Stimulated activated CD4-positive, alpha-beta T cell treated with anti-CD3 and anti-CD28 coated beads, Interleukin-2, amount 100 ng/mL, for 48 hours (primary cell): ENCODE measurements at regions not wholly inside any gene's neighbourhood (a gene's known extent, or its start where the extent isn't known, plus 50 kb on each side); places are given as distances from the start of the nearest gene placed in this dataset.

ENCODE experiments used
- DNase-seq, 2 donors: peaks; one replicate each; pipeline ENCODE4 v3.0.0-alpha.2; 2020

GRCh38 chr2:146532509-146533147 lies 1312.2 kb upstream of the ACVR2A start:
- DNase-seq: no peak

- DNase-seq: no peak
Measured at GRCh38 chr2:146532009-146532408, 1312.8 kb upstream of the ACVR2A start.

- no peak for DNase-seq
Measured at GRCh38 chr2:146530886-146531285, 1313.9 kb upstream of the ACVR2A start.

- DNase-seq: no peak
Measured at GRCh38 chr2:146527166-146527565, 1317.7 kb upstream of the ACVR2A start.

- DNase-seq: no peak
Measured at GRCh38 chr2:146523196-146523595, 1321.6 kb upstream of the ACVR2A start.

- DNase-seq: no peak
Measured at GRCh38 chr2:146506851-146507250, 1338.0 kb upstream of the ACVR2A start.

- DNase-seq: no peak
Measured at GRCh38 chr2:146503366-146503765, 1341.5 kb upstream of the ACVR2A start.

- DNase-seq: no peak
Measured at GRCh38 chr2:146496248-146496647, 1348.6 kb upstream of the ACVR2A start.

GRCh38 chr2:146489386-146489785 lies 1355.4 kb upstream of the ACVR2A start:
- no peak for DNase-seq

GRCh38 chr2:146481629-146482028 lies 1363.2 kb upstream of the ACVR2A start:
- no peak for DNase-seq

GRCh38 chr2:146477383-146477782 lies 1367.4 kb upstream of the ACVR2A start:
- DNase-seq: no peak

- DNase-seq: no peak
Measured at GRCh38 chr2:146468578-146468977, 1376.3 kb upstream of the ACVR2A start.

- no peak for DNase-seq
Measured at GRCh38 chr2:146467425-146467824, 1377.4 kb upstream of the ACVR2A start.

- no peak for DNase-seq
Measured at GRCh38 chr2:146465460-146465859, 1379.4 kb upstream of the ACVR2A start.

- no peak for DNase-seq
Measured at GRCh38 chr2:146461068-146461467, 1383.8 kb upstream of the ACVR2A start.

GRCh38 chr2:146458585-146458984 lies 1386.2 kb upstream of the ACVR2A start:
- no peak for DNase-seq

GRCh38 chr2:146457221-146457620 lies 1387.6 kb upstream of the ACVR2A start:
- no peak for DNase-seq

GRCh38 chr2:146455325-146455724 lies 1389.5 kb upstream of the ACVR2A start:
- no peak for DNase-seq

GRCh38 chr2:146451972-146452371 lies 1392.9 kb upstream of the ACVR2A start:
- DNase-seq: no peak

GRCh38 chr2:146450131-146450530 lies 1394.7 kb upstream of the ACVR2A start:
- DNase-seq: no peak

GRCh38 chr2:146444987-146445386 lies 1399.8 kb upstream of the ACVR2A start:
- DNase-seq: no peak

GRCh38 chr2:146444085-146444484 lies 1400.7 kb upstream of the ACVR2A start:
- DNase-seq: no peak

GRCh38 chr2:146438246-146438645 lies 1406.6 kb upstream of the ACVR2A start:
- no peak for DNase-seq

- no peak for DNase-seq
Measured at GRCh38 chr2:146437712-146438111, 1407.1 kb upstream of the ACVR2A start.

- no peak for DNase-seq
Measured at GRCh38 chr2:146433116-146433875, 1411.5 kb upstream of the ACVR2A start.
